CD4-positive, alpha-beta T cell (primary cell): ENCODE measurements at regions not wholly inside any gene's neighbourhood (a gene's known extent, or its start where the extent isn't known, plus 50 kb on each side); places are given as distances from the start of the nearest gene placed in this dataset.

Source experiments
- ATAC-seq: fragments of 200-7000 bp; cut with Tn5 transposase; one replicate; pipeline ENCODE4 v1.10.0; 2022; ENCODE audit warnings: mild to moderate bottlenecking; ENCODE audit not compliant: poor library complexity
- CTCF ChIA-PET: fragments of 350-600 bp; sonication (Branson Sonifier 250); formaldehyde crosslinking; loops from one replicate; lab custom pipeline; 2021; ENCODE audit warnings: antibody characterized with exemption, inconsistent platforms; lab: Charles Lee
- POLR2A ChIA-PET: fragments of 350-600 bp; sonication (Branson Sonifier 250); formaldehyde crosslinking; loops from one replicate; lab custom pipeline; 2021; ENCODE audit warnings: antibody characterized with exemption, inconsistent platforms; lab: Charles Lee
- DNase-seq, 14 experiments: peaks; one replicate each; pipeline ENCODE4 v3.0.0-alpha.2; 2013 to 2020; ENCODE audit warnings: mixed read lengths in 2 of 14
- H3K27ac ChIP-seq, 2 donors: one replicate each; pipeline versions ENCODE4 v1.5.1 to v1.7.0; 2013; ENCODE audit warnings: low read length in 2 of 2, low read depth in 1 of 2, mild to moderate bottlenecking in 1 of 2
- H3K27me3 ChIP-seq, 2 experiments: 1 replicate in 1 of 2; 2 replicates in 1 of 2; pipeline versions ENCODE4 v1.6.1 to v1.7.0; 2013; ENCODE audit warnings: low read length in 2 of 2, control low read depth in 1 of 2, mild to moderate bottlenecking in 1 of 2, moderate library complexity in 1 of 2; ENCODE audit not compliant: insufficient read depth in 2 of 2, control insufficient read depth in 1 of 2
- H3K36me3 ChIP-seq: one replicate; pipeline ENCODE4 v1.6.1; 2013; ENCODE audit warnings: low read length, control low read depth; ENCODE audit not compliant: insufficient read depth
- H3K4me1 ChIP-seq: one replicate; pipeline ENCODE4 v1.6.1; 2013; ENCODE audit warnings: low read length, control low read depth; ENCODE audit not compliant: insufficient read depth
- H3K4me3 ChIP-seq: one replicate; pipeline ENCODE4 v1.5.1; 2013; ENCODE audit warnings: mild to moderate bottlenecking, low read length, moderate library complexity
- H3K9me3 ChIP-seq, 2 experiments: 1 replicate in 1 of 2; 2 replicates in 1 of 2; pipeline versions ENCODE4 v1.6.1 to v1.7.0; 2013; ENCODE audit warnings: low read length in 2 of 2, mild to moderate bottlenecking in 2 of 2, control low read depth in 1 of 2, moderate library complexity in 1 of 2; ENCODE audit not compliant: control insufficient read depth in 1 of 2, insufficient read depth in 1 of 2
- H3K27ac Mint-ChIP-seq: one replicate; pipeline ENCODE4 v1.8.0; 2020; ENCODE audit warnings: mixed read lengths
- H3K27me3 Mint-ChIP-seq: one replicate; pipeline ENCODE4 v1.8.0; 2021; ENCODE audit warnings: mixed read lengths
- H3K36me3 Mint-ChIP-seq: one replicate; pipeline ENCODE4 v1.8.0; 2021; ENCODE audit warnings: low read depth, mixed read lengths
- H3K4me1 Mint-ChIP-seq: one replicate; pipeline ENCODE4 v1.8.0; 2021; ENCODE audit warnings: low read depth, mixed read lengths
- H3K4me3 Mint-ChIP-seq: one replicate; pipeline ENCODE4 v1.8.0; 2020; ENCODE audit warnings: mild to moderate bottlenecking, mixed read lengths
- H3K9me3 Mint-ChIP-seq: one replicate; pipeline ENCODE4 v1.8.0; 2020; ENCODE audit warnings: mixed read lengths
- intact Hi-C, 2 experiments: fragments of 100-400 bp; cut with DNase I in 1 of 2; cut with micrococcal nuclease in 1 of 2; formaldehyde crosslinking; loops; one replicate each; pipeline versions ENCODE4 v1.15.1 to v1.9.0; 2023 to 2025; cut with DNase I, micrococcal nuclease
- TF ChIP-seq, protein P1 (sequence below): fragments of 200-600 bp; IDR thresholded peaks from one replicate; pipeline ENCODE4 v1.8.0; 2022; ENCODE audit warnings: antibody characterized with exemption, mild to moderate bottlenecking

DNA sequence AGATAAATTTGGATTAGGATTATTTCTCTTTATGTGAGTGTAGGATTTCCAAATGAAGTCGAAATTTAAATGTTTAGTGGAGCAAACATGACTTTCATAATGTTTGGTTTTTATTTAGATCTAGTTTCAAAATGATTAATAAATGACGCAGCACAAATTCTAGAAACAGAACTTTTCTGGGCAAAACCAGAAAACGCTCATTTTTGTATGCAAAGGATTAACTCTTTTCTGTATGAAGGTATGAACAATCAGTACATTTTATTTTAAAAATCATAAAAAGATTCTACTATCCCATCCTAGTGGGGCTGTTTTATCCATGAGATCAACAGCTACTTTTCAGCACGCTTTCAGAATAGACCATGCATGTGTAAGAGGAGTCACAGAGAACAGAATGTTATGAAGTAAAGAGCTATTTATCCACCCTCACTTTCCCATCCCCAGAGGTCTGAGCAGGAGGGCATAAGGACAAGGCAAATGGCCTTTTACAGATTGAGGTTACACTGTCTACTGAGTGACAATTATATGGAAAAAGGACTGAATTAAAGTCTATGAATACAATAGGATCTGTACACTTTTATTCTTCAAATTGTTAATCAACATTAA is 270.8 kb downstream of the ZEB2 start:
- H3K27ac ChIP-seq: no peak overlapping the region
- DNase-seq (no peak), ATAC-seq (no peak)
- no peaks in the 10 kb centered on the region for H3K4me1 ChIP-seq
- intact Hi-C loops: no loop called here
- no peak overlapping the region for H3K27ac Mint-ChIP-seq
- no peak overlapping the region for H3K4me3 ChIP-seq
- peaks cover 17% of the 10 kb centered on the region for H3K36me3 Mint-ChIP-seq
- H3K4me3 Mint-ChIP-seq: no peak overlapping the region
- H3K9me3 ChIP-seq: peaks cover 6 to 15% of the 10 kb centered on the region in 2 experiments
- H3K27me3 ChIP-seq: no peaks in the 10 kb centered on the region
- ChIA-PET POLR2A (no interaction called here), CTCF (no interaction called here)
- TF ChIP-seq, protein P1, sequence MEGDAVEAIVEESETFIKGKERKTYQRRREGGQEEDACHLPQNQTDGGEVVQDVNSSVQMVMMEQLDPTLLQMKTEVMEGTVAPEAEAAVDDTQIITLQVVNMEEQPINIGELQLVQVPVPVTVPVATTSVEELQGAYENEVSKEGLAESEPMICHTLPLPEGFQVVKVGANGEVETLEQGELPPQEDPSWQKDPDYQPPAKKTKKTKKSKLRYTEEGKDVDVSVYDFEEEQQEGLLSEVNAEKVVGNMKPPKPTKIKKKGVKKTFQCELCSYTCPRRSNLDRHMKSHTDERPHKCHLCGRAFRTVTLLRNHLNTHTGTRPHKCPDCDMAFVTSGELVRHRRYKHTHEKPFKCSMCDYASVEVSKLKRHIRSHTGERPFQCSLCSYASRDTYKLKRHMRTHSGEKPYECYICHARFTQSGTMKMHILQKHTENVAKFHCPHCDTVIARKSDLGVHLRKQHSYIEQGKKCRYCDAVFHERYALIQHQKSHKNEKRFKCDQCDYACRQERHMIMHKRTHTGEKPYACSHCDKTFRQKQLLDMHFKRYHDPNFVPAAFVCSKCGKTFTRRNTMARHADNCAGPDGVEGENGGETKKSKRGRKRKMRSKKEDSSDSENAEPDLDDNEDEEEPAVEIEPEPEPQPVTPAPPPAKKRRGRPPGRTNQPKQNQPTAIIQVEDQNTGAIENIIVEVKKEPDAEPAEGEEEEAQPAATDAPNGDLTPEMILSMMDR: no peak
- no peaks in the 10 kb centered on the region for H3K27me3 Mint-ChIP-seq
- no peaks in the 10 kb centered on the region for H3K4me1 Mint-ChIP-seq
- H3K9me3 Mint-ChIP-seq: peaks cover 2% of the 10 kb centered on the region
- no peaks in the 10 kb centered on the region for H3K36me3 ChIP-seq

DNA sequence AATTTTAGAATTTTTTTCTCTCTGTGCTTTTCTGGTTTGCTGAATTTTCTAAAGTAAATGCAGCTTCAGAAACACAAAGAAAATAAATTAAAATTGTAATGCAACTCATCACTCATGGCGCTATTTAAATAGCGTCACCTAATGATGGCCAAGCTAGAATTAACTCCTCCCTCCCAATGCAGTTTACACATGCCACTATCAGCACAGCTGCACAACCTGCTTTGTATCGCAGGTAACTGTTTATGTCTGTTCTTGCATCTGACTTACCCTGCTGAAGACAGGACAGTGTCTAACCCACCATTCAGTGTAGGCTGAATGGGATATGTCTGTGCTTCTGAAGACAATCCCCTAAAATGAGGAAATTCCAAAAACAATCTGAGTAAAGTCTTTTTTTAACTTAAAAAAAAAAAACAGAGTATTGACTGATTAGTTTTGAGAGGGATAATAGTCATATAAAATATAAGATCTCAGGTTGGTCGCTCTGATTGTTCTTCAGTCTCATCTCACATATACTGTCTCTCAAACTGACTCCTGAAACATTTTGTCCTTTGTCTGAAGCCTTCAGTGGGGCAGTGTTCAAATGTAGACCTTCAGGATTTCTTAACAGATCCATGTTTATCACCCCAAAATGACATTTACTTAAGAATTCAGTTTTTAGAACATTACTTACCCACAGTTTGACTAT is 271.4 kb downstream of the ZEB2 start:
- intact Hi-C loops: no loop called here
- no peaks in the 10 kb centered on the region for H3K27me3 Mint-ChIP-seq
- Histone ChIP-seq H3K4me1 (no peaks in the 10 kb centered on the region), H3K27me3 (no peaks in the 10 kb centered on the region), H3K9me3 (peaks cover 0 to 10% of the 10 kb centered on the region in 2 experiments), H3K36me3 (no peaks in the 10 kb centered on the region), H3K27ac (no peak overlapping the region), H3K4me3 (no peak overlapping the region)
- H3K36me3 Mint-ChIP-seq: peaks cover 14% of the 10 kb centered on the region
- TF ChIP-seq, protein P1: no peak
- ChIA-PET CTCF (no interaction called here), POLR2A (no interaction called here)
- ATAC-seq: no peak
- peaks cover 2% of the 10 kb centered on the region for H3K9me3 Mint-ChIP-seq
- no peaks in the 10 kb centered on the region for H3K4me1 Mint-ChIP-seq
- H3K27ac Mint-ChIP-seq: no peak overlapping the region
- H3K4me3 Mint-ChIP-seq: no peak overlapping the region
- no peak for DNase-seq

DNA sequence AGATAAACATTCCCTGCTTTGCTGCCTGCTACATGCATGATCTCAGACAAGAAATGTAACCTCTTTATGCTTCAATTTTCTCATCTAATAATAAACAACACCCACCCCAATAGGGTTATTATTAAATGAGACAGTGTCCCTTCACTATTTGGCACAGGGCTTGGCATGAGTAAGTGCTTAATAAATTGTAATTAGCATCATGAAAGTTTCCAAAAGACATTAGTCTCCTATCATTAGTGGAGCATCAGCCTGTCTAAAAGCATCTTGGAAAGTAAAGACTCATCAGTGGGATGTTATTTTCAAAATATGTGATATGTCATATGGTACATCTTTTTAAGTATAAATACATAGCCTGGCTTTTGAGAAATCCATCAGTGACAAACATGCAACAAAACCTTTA is 275.0 kb downstream of the ZEB2 start:
- no peaks in the 10 kb centered on the region for H3K27me3 ChIP-seq
- H3K36me3 ChIP-seq: no peaks in the 10 kb centered on the region
- Mint-ChIP-seq H3K4me1 (peaks cover 11% of the 10 kb centered on the region), H3K36me3 (no peaks in the 10 kb centered on the region), H3K4me3 (no peak overlapping the region), H3K27ac (no peak overlapping the region), H3K27me3 (no peaks in the 10 kb centered on the region), H3K9me3 (no peaks in the 10 kb centered on the region)
- no peaks in the 10 kb centered on the region for H3K4me1 ChIP-seq
- DNase-seq: no peak
- TF ChIP-seq, protein P1: no peak
- no peak for ATAC-seq
- POLR2A ChIA-PET: no interaction called here
- no peak overlapping the region for H3K27ac ChIP-seq
- no peak overlapping the region for H3K4me3 ChIP-seq
- intact Hi-C loops: no loop called here
- no peaks in the 10 kb centered on the region for H3K9me3 ChIP-seq
- CTCF ChIA-PET: no interaction called here
